ENCODE measurements at regions not wholly inside any gene's neighbourhood (a gene's known extent, or its start where the extent isn't known, plus 50 kb on each side); places are given as distances from the start of the nearest gene placed in this dataset.

- peak; percentile 13 for DNase-seq (ENCODE audit: low read depth)
- no peak overlapping the region for H3K4me3 ChIP-seq (ENCODE audit: low read length)
- no peak for TF ChIP-seq CTCF (conservative IDR thresholded peaks at IDR 0.05; ENCODE audit: low read depth, low read length)
These were observed 363.6 kb upstream of the CWC22 start for GRCh38 chr2:180370511-180371205.

GRCh38 chr2:180368881-180369280 is 361.8 kb upstream of the CWC22 start:
- DNase-seq (ENCODE audit: low read depth) = no peak
- TF ChIP-seq CTCF (conservative IDR thresholded peaks at IDR 0.05; ENCODE audit: low read depth, low read length) = no peak
- H3K4me3 ChIP-seq (ENCODE audit: low read length) = no peak overlapping the region

GRCh38 chr2:180367815-180368214 is 360.7 kb upstream of the CWC22 start:
- H3K4me3 ChIP-seq (ENCODE audit: low read length) = no peak overlapping the region
- TF ChIP-seq CTCF (conservative IDR thresholded peaks at IDR 0.05; ENCODE audit: low read depth, low read length) = no peak
- peak; percentile 64 for DNase-seq (ENCODE audit: low read depth)

GRCh38 chr2:180366481-180366880 is 359.4 kb upstream of the CWC22 start:
- no peak overlapping the region for H3K4me3 ChIP-seq (ENCODE audit: low read length)
- DNase-seq (ENCODE audit: low read depth) = no peak
- TF ChIP-seq CTCF (conservative IDR thresholded peaks at IDR 0.05; ENCODE audit: low read depth, low read length) = no peak

GRCh38 chr2:180364719-180365118 is 357.6 kb upstream of the CWC22 start:
- DNase-seq (ENCODE audit: low read depth) = no peak
- no peak for TF ChIP-seq CTCF (conservative IDR thresholded peaks at IDR 0.05; ENCODE audit: low read depth, low read length)
- H3K4me3 ChIP-seq (ENCODE audit: low read length) = no peak overlapping the region

- H3K4me3 ChIP-seq (ENCODE audit: low read length) = no peak overlapping the region
- TF ChIP-seq CTCF (conservative IDR thresholded peaks at IDR 0.05; ENCODE audit: low read depth, low read length) = no peak
- no peak for DNase-seq (ENCODE audit: low read depth)
These were observed 353.2 kb upstream of the CWC22 start for GRCh38 chr2:180360283-180360618.

- H3K4me3 ChIP-seq (ENCODE audit: low read length) = no peak overlapping the region
- TF ChIP-seq CTCF (conservative IDR thresholded peaks at IDR 0.05; ENCODE audit: low read depth, low read length) = peak; percentile 22
- no peak for DNase-seq (ENCODE audit: low read depth)
These were observed 352.6 kb upstream of the CWC22 start for GRCh38 chr2:180359522-180360282.

All from retinal pigment epithelial cell (primary cell).